Mammary epithelial cell (primary cell): ENCODE measurements at regions not wholly inside any gene's neighbourhood (a gene's known extent, or its start where the extent isn't known, plus 50 kb on each side); places are given as distances from the start of the nearest gene placed in this dataset.

Experiments used
- EZH2 ChIP-seq: IDR thresholded peaks from 2 replicates; pipeline ENCODE4 v1.6.1; 2012; ENCODE audit warnings: low read length, inconsistent platforms, borderline replicate concordance
- TF ChIP-seq, protein P1 (sequence below), 2 donors: IDR thresholded peaks in 1 of 2; conservative IDR thresholded peaks in 1 of 2; 2 replicates each; pipeline ENCODE4 v1.5.1; 2011 to 2012; ENCODE audit warnings: inconsistent platforms in 2 of 2, low read length in 2 of 2, mild to moderate bottlenecking in 2 of 2, control low read depth in 1 of 2, low read depth in 1 of 2; ENCODE audit not compliant: insufficient read depth in 1 of 2; ENCODE audit errors: extremely low read depth in 1 of 2

- TF ChIP-seq, protein P1, sequence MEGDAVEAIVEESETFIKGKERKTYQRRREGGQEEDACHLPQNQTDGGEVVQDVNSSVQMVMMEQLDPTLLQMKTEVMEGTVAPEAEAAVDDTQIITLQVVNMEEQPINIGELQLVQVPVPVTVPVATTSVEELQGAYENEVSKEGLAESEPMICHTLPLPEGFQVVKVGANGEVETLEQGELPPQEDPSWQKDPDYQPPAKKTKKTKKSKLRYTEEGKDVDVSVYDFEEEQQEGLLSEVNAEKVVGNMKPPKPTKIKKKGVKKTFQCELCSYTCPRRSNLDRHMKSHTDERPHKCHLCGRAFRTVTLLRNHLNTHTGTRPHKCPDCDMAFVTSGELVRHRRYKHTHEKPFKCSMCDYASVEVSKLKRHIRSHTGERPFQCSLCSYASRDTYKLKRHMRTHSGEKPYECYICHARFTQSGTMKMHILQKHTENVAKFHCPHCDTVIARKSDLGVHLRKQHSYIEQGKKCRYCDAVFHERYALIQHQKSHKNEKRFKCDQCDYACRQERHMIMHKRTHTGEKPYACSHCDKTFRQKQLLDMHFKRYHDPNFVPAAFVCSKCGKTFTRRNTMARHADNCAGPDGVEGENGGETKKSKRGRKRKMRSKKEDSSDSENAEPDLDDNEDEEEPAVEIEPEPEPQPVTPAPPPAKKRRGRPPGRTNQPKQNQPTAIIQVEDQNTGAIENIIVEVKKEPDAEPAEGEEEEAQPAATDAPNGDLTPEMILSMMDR (conservative IDR thresholded peaks at IDR 0.05 in 1 of 2, IDR thresholded peaks at IDR 0.05 in 1 of 2; ENCODE audit: extremely low read depth in 1 of 2, insufficient read depth in 1 of 2, low read depth in 1 of 2, low read length in 2 of 2) = no peak
- TF ChIP-seq EZH2 = no peak
Measured at GRCh38 chr21:31592516-31592915, 67.0 kb upstream of the SOD1 start.
